BJ (cell line): ENCODE measurements at regions not wholly inside any gene's neighbourhood (a gene's known extent, or its start where the extent isn't known, plus 50 kb on each side); places are given as distances from the start of the nearest gene placed in this dataset.

Source experiments
- CTCF ChIA-PET: fragments of 350-600 bp; formaldehyde crosslinking; extraction: SDS; loops from one replicate; lab custom pipeline; 2021; ENCODE audit warnings: antibody characterized with exemption, inconsistent platforms; lab: Yijun Ruan, JAX
- POLR2A ChIA-PET: fragments of 300-600 bp; sonication (Branson Sonifier 250); formaldehyde crosslinking; extraction: SDS; loops from one replicate; lab custom pipeline; 2021; ENCODE audit warnings: antibody characterized with exemption; lab: Charles Lee
- DNase-seq: peaks from one replicate; pipeline ENCODE4 v3.0.0-alpha.2; 2011; ENCODE audit warnings: low read depth
- H3K27me3 ChIP-seq: 2 replicates; pipeline ENCODE4 v1.6.0; 2011; ENCODE audit warnings: low read length; ENCODE audit not compliant: control insufficient read depth, insufficient read depth
- H3K36me3 ChIP-seq: 2 replicates; pipeline ENCODE4 v1.5.1; 2011; ENCODE audit warnings: low read length; ENCODE audit not compliant: control insufficient read depth, insufficient read depth
- H3K4me3 ChIP-seq: 2 replicates; pipeline ENCODE4 v1.5.1; 2011; ENCODE audit warnings: low read depth, mild to moderate bottlenecking, control low read depth, low read length
- TF ChIP-seq, protein P1 (sequence below): IDR thresholded peaks from 2 replicates; pipeline ENCODE4 v1.5.1; 2011; ENCODE audit warnings: low read depth, mild to moderate bottlenecking, control low read depth, inconsistent platforms, low read length, moderate library complexity; ENCODE audit not compliant: insufficient read depth

DNA sequence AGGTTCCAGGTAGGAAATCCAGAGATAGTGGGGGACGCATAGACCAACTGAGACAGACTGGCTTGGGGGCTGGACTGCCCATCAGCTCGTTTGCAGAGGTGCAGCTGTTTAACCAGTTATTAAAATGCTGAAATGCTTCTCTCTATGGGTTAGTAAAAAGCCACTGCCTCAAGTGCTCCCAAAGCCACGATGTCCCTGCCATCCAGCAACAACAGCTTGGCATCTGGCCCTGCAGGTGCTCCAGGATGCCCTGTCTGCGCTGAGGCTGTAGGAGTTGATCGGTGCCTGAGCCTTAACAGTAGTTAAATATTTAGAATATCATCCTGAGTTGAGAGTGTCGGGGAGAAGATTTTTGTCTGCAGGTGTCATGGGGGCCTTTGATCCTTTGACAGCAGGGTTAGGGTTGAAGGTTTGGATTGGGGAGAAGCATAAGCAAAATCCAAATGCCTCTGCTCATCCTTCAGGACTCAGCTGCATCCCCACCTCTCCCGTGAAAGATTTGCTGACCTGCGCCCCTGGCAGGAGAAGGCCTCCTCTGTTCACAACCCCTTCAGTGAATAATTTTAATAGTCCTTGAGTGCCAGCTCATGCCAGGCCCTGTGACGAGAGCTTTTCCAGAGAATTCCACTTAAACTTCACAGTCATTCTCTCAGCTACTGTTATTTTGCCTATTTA is 127.3 kb upstream of the PWP1 start:
- TF ChIP-seq, protein P1, sequence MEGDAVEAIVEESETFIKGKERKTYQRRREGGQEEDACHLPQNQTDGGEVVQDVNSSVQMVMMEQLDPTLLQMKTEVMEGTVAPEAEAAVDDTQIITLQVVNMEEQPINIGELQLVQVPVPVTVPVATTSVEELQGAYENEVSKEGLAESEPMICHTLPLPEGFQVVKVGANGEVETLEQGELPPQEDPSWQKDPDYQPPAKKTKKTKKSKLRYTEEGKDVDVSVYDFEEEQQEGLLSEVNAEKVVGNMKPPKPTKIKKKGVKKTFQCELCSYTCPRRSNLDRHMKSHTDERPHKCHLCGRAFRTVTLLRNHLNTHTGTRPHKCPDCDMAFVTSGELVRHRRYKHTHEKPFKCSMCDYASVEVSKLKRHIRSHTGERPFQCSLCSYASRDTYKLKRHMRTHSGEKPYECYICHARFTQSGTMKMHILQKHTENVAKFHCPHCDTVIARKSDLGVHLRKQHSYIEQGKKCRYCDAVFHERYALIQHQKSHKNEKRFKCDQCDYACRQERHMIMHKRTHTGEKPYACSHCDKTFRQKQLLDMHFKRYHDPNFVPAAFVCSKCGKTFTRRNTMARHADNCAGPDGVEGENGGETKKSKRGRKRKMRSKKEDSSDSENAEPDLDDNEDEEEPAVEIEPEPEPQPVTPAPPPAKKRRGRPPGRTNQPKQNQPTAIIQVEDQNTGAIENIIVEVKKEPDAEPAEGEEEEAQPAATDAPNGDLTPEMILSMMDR: no peak
- Histone ChIP-seq H3K36me3 (no peaks in the 10 kb centered on the region), H3K4me3 (no peak overlapping the region), H3K27me3 (no peaks in the 10 kb centered on the region)
- CTCF ChIA-PET: no interaction called here
- POLR2A ChIA-PET: no interaction called here
- no peak for DNase-seq

- CTCF ChIA-PET: no interaction called here
- TF ChIP-seq, protein P1: no peak
- POLR2A ChIA-PET: no interaction called here
- DNase-seq: no peak
- Histone ChIP-seq H3K4me3 (no peak overlapping the region), H3K27me3 (no peaks in the 10 kb centered on the region), H3K36me3 (no peaks in the 10 kb centered on the region)
Measured at GRCh38 chr12:107558816-107559382, 126.7 kb upstream of the PWP1 start.

- Histone ChIP-seq H3K27me3 (no peaks in the 10 kb centered on the region), H3K36me3 (no peaks in the 10 kb centered on the region), H3K4me3 (no peak overlapping the region)
- TF ChIP-seq, protein P1: no peak
- POLR2A ChIA-PET: no interaction called here
- CTCF ChIA-PET: no interaction called here
- DNase-seq: no peak
Measured at GRCh38 chr12:107560165-107560898, 125.3 kb upstream of the PWP1 start.

GRCh38 chr12:107560899-107561285 is 124.7 kb upstream of the PWP1 start:
- TF ChIP-seq, protein P1: no peak
- Histone ChIP-seq H3K4me3 (no peak overlapping the region), H3K27me3 (no peaks in the 10 kb centered on the region), H3K36me3 (no peaks in the 10 kb centered on the region)
- ChIA-PET CTCF (no interaction called here), POLR2A (no interaction called here)
- no peak for DNase-seq

- Histone ChIP-seq H3K27me3 (no peaks in the 10 kb centered on the region), H3K36me3 (no peaks in the 10 kb centered on the region), H3K4me3 (no peak overlapping the region)
- DNase-seq: no peak
- POLR2A ChIA-PET: no interaction called here
- TF ChIP-seq, protein P1: 0 out of 2 replicates have a peak, but pooled peaks have one; percentile 11
- CTCF ChIA-PET: interaction anchor here (0.6 kb wide), 2 partner anchors 431 to 843 kb away, joined by 3 read pairs; no protein-coding TSS in a partner anchor
Measured at GRCh38 chr12:107564946-107565345, 120.7 kb upstream of the PWP1 start.
